Lower lobe of right lung (tissue), 2 donors: ENCODE measurements at regions not wholly inside any gene's neighbourhood (a gene's known extent, or its start where the extent isn't known, plus 50 kb on each side); places are given as distances from the start of the nearest gene placed in this dataset.

Experiments
- ATAC-seq, 2 donors: fragments of 200-7000 bp; cut with Tn5 transposase; one replicate each; pipeline ENCODE4 v1.9.1; 2020 to 2022; ENCODE audit warnings: mild to moderate bottlenecking in 2 of 2, moderate library complexity in 2 of 2
- DNase-seq: peaks from one replicate; pipeline ENCODE4 v3.0.0-alpha.2; 2020
- H3K27ac ChIP-seq: fragments of 200-600 bp; one replicate; pipeline ENCODE4 v1.8.0; 2022
- H3K27me3 ChIP-seq: fragments of 200-600 bp; one replicate; pipeline ENCODE4 v1.8.0; 2022; ENCODE audit warnings: low read depth
- H3K36me3 ChIP-seq: fragments of 200-600 bp; one replicate; pipeline ENCODE4 v1.8.0; 2022; ENCODE audit warnings: mild to moderate bottlenecking
- H3K4me1 ChIP-seq: fragments of 200-600 bp; one replicate; pipeline ENCODE4 v1.8.0; 2022
- H3K4me3 ChIP-seq: fragments of 200-600 bp; one replicate; pipeline ENCODE4 v1.8.0; 2022; ENCODE audit warnings: mild to moderate bottlenecking
- H3K9me3 ChIP-seq: fragments of 200-600 bp; one replicate; pipeline ENCODE4 v1.8.0; 2022
- intact Hi-C: fragments of 100-400 bp; cut with DNase I; formaldehyde crosslinking; loops from one replicate; pipeline ENCODE4 v1.11.0; 2022
- TF ChIP-seq, protein P1 (sequence below): fragments of 200-600 bp; IDR thresholded peaks from one replicate; pipeline ENCODE4 v1.8.0; 2022; ENCODE audit warnings: antibody characterized with exemption, mild to moderate bottlenecking
- donor health status: DM: no; HTN: yes; CAD: no; lungs with severe emphysema.

- H3K36me3 ChIP-seq = no peaks in the 10 kb centered on the region
- no peak overlapping the region for H3K4me3 ChIP-seq
- no peaks in the 10 kb centered on the region for H3K9me3 ChIP-seq
Observed at GRCh38 chr2:160989778-160990177, 170.4 kb upstream of the TANK start.

DNA sequence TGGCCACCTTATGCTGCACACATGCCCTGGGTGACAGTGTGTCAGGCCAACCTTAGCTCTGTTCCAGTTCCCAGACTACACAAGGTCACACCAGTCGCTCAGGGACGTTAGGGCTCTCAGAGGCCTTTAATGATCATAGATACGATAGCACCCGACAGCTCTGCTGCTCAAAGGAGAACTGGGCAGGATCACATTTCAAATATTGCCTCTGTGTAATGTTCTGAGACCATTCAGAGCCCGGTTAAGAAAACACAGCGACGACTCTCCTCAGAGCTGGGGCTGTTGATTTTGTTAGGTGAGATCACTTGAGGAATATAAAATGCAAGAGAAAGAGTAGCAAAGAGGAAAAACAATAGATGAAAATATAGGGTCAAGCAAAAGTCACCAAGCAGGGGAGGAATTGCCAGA lies 166.6 kb upstream of the TANK start:
- Histone ChIP-seq H3K27me3 (no peaks in the 10 kb centered on the region), H3K4me1 (peaks cover 6% of the 10 kb centered on the region), H3K27ac (no peak overlapping the region), H3K4me3 (no peak overlapping the region), H3K9me3 (no peaks in the 10 kb centered on the region), H3K36me3 (no peaks in the 10 kb centered on the region)
- TF ChIP-seq, protein P1, sequence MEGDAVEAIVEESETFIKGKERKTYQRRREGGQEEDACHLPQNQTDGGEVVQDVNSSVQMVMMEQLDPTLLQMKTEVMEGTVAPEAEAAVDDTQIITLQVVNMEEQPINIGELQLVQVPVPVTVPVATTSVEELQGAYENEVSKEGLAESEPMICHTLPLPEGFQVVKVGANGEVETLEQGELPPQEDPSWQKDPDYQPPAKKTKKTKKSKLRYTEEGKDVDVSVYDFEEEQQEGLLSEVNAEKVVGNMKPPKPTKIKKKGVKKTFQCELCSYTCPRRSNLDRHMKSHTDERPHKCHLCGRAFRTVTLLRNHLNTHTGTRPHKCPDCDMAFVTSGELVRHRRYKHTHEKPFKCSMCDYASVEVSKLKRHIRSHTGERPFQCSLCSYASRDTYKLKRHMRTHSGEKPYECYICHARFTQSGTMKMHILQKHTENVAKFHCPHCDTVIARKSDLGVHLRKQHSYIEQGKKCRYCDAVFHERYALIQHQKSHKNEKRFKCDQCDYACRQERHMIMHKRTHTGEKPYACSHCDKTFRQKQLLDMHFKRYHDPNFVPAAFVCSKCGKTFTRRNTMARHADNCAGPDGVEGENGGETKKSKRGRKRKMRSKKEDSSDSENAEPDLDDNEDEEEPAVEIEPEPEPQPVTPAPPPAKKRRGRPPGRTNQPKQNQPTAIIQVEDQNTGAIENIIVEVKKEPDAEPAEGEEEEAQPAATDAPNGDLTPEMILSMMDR = no peak
- peak; percentile 22 to 42 for ATAC-seq
- intact Hi-C loops = no loop called here
- DNase-seq = no peak

More at GRCh38 chr2:160989778-160990177, 170.4 kb upstream of the TANK start:
- no peak overlapping the region for H3K27ac ChIP-seq
- intact Hi-C loops = no loop called here
- no peaks in the 10 kb centered on the region for H3K27me3 ChIP-seq
- DNase-seq (no peak), ATAC-seq (no peak)
- TF ChIP-seq, protein P1 = no peak
- peaks cover 6% of the 10 kb centered on the region for H3K4me1 ChIP-seq

DNA sequence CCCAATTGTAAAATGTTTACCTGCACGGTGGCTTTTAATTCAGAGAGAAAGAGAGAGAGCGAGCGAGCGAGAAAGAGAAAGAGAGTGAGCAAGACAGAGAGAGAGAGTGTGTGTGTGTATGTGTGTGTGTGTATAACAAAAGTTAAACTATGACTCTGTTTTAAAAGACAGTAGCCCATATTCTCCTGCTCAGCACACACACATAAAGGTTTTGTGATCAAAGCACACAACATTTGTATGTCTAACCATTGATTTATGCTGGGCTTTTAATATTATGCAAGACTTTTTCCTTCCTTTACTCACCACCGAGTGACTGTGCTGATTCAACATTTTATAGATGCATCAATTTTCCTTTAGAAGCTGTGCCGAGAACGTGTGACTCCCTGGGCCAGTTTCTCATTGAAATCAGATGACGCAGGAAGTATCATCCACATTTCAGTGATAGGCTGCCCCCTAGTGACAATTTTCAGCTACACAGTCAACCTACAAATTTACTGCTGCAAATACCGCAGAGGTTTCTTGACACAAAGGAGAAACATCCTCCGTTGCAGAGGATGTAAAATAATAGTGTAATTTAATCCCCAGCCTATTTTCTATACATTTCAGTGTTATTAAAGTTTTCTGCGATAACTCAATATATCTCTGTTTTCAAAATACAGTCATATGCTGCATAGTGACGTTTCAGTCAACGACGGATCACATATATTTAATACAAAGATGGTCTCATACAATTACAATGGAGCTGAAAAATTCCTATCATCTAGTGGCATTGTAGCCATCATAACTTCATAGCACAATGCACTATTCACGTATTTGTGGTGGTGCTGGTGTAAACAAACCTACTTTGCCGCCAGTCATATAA lies 165.9 kb upstream of the TANK start:
- no peak overlapping the region for H3K4me3 ChIP-seq
- ATAC-seq (peak; percentile 92 to 93), DNase-seq (no peak)

DNA sequence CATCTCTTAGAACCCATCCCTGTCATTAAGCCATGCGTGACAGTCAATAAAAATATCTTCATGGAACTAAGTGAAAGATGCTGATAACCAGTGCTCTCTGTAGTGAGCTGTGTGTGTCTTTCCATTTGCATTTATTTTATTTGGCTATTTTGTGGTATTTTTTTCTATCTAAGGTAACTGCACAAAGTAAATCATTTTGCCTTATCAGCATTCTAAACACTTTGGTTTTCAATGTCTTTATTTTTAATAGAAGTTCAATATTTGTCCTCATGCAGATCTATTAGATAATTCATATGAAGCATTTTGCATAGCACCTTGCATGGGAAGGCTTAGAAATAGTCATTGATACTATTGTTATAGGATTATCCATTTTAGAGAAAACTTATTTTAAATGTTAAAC lies 163.6 kb upstream of the TANK start:
- TF ChIP-seq, protein P1 = no peak

More for the DNA sequence above, 165.9 kb upstream of the TANK start:
- H3K27ac ChIP-seq = no peak overlapping the region
- H3K27me3 ChIP-seq = no peaks in the 10 kb centered on the region
- H3K4me1 ChIP-seq = peaks cover 6% of the 10 kb centered on the region
- H3K9me3 ChIP-seq = no peaks in the 10 kb centered on the region
- TF ChIP-seq, protein P1 = peak; percentile 83
- intact Hi-C loops = no loop called here
- H3K36me3 ChIP-seq = no peaks in the 10 kb centered on the region

DNA sequence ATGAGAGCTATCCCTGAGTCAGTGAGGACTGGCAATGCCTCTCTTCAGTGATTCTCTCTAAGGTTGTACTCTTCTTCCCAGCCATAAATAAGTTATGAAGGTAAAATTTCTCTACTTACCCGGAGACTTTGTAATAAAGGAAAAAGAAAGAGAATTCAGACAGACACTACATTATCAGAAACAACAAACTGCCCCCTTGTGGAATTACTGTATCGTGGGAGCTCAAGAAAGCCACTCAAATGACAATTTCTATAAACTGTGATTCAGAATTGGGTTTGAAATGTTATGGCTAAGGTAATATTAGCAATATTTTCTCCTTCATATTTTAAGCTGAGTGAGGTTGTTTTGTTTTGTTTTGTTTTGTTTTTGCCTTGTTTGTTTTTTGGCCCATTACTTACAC lies 155.8 kb upstream of the TANK start:
- DNase-seq (no peak), ATAC-seq (no peak)
- Histone ChIP-seq H3K36me3 (no peaks in the 10 kb centered on the region), H3K4me3 (no peak overlapping the region), H3K4me1 (no peaks in the 10 kb centered on the region), H3K9me3 (no peaks in the 10 kb centered on the region), H3K27me3 (no peaks in the 10 kb centered on the region), H3K27ac (no peak overlapping the region)
- TF ChIP-seq, protein P1 = peak; percentile 23
- intact Hi-C loops = no loop called here

More for the DNA sequence above, 163.6 kb upstream of the TANK start:
- no peaks in the 10 kb centered on the region for H3K36me3 ChIP-seq
- H3K4me3 ChIP-seq = no peak overlapping the region
- H3K27me3 ChIP-seq = no peaks in the 10 kb centered on the region
- H3K4me1 ChIP-seq = peaks cover 6% of the 10 kb centered on the region
- H3K27ac ChIP-seq = no peak overlapping the region
- H3K9me3 ChIP-seq = no peaks in the 10 kb centered on the region
- ATAC-seq = no peak
- intact Hi-C loops = no loop called here
- no peak for DNase-seq
